ENCODE measurements at regions not wholly inside any gene's neighbourhood (a gene's known extent, or its start where the extent isn't known, plus 50 kb on each side); places are given as distances from the start of the nearest gene placed in this dataset.
"Not testable (repeated sequence)": the region's sequence is repeated elsewhere in the genome, so short reads cannot be mapped to it uniquely, and the experiment has no call there.

DNA sequence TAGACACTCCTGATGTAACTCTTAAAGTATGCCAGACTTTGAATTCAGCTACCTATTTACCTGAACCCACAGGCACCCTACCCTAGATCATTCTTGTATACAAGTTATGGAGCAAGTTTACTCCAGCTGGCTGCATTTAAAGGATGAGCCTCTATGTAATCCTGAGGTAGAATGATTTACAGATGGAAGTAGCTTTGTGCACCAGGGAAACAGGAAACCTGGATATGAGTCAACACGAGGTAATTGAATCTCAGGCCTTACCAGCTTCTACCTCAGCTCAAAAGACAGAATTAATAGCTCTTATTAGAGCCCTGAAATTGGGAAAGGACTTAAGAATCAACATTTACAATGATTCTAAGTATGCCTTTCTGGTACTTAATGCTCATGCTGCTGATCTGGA, 119.8 kb downstream of the AGTR2 start:
- no peak for DNase-seq

DNA sequence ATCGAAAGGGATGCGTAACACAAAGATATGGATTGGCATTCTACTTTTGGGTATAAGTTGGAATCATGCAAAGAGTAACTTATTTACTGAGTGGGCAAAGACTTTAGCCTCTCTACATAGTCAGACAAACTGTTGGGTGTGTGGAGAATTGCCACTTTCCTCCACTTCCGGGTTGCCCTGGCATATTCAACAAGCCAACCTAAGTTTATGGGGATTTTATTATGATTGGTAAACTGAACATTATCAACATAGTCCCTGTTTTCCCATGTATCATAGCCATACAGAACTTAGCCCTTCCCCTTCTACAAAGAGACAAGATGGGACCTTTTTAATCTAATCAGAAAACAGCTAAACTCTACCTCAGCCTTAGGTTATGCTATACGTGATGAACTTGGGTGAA, 121.6 kb downstream of the AGTR2 start:
- DNase-seq: no peak

DNA sequence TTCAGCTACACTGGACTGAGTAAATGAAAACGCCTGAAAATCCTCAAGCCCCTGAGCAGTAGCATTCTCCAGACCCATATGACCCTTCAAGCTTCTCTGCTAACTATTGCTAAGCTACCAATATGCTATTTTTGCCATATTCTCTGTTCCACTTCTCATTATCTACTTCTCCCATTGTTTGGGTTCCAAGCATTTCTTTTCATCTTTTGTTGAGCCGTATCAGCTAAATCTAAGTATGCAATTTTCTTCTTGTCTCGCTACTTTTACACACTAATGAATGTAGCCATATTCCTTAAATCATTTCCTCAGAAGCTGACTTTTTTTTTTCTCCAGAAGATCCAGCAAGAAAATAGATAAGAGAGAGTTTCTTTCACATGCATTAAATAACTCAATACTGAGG, 128.4 kb downstream of the AGTR2 start:
- DNase-seq: no peak

DNA sequence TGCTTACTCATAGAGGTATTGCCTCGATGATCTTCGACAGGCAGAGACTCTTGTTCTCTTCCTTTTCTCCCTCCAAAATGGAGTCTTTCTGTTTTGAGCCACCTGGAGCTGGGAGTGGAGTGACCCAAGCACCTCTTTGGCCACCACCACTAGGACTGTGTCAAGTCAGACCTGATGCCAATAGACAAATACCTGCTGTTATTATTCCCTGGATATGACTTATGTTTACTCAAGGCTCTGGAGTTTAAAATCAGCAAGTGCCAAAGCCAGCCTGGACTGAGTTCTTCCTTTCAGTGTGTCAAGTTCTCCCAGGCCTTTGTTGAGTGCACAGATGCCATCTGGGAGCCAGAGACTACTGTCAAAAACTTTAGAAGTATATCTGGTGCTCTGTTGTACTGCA, 130.2 kb upstream of the SLC6A14 start:
- DNase-seq: no peak

DNA sequence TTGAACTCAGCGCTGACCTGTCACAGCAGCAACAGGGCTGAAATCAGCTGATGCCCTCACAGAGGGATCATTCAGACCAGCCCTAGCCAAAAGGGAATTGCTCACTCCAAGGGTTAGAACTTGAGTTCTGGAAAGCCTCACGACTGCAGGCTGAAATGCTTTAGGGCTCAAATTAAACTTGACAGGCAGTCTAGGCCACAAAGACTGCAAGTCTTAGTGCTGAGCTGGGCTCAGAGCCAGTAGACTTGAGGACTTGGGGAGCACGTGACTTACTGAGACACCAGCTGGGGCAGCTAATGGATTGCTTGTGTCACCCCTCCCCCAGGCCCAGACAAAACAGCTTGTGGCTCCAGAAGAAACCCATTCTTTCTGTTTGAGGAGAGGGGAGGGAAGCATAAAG, 119.0 kb upstream of the SLC6A14 start:
- peak; percentile 89 to 94 for DNase-seq

DNA sequence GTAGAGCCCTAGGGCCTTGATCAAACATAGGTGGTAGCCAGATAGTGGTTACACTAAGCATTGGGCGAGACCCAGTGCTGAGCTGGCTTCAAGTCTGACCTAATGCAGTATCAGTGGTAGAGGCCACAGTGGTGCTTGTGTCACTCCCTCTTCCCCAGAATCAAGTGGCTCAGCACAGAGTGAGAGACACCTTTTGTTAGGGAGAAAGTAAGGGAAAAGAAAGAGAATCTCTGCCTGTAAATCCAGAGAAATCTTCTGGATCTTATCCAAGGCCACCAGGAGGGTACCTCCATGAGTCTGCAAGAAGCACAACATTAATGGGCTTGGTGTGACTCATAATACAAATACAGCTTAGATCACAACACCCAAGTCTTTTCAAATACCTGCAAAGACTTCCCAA, 117.7 kb upstream of the SLC6A14 start:
- no peak for DNase-seq

DNA sequence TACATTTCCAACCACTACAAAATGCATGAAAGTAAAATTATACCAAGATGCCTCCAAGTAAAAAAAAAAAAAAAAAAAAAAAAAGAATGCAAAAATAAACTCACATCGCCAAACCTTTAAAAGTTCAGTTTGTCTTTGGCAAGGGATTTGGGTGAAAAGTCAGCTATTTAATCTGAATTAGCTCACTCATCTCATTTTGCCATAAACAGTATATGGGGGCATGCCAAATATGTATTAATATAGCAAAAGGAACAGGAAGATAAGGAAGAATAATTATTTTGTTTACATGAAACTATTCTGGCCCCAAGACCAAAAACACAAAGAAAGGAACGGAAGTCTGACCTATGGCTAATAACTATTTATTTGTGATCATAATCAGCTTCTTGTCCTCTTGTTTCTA, 114.7 kb upstream of the SLC6A14 start:
- no peak for DNase-seq

DNA sequence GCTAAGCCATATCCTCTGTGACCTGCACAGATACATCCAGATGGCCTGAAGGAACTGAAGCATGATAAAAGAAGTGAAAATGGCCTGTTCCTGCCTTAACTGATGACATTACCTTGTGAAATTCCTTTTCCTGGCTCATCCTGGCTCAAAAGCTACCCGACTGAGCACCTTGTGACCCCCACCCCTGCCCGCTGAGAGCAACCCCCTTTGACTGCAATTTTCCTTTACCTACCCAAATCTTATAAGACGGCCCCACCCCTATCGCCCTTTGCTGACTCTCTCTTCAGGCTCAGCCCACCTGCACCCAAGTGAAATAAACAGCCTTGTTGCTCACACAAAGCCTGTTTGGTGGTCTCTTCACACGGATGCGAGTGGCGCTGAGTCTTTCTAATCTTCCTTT, 104.4 kb upstream of the SLC6A14 start:
- DNase-seq: not testable (repeated sequence)

DNA sequence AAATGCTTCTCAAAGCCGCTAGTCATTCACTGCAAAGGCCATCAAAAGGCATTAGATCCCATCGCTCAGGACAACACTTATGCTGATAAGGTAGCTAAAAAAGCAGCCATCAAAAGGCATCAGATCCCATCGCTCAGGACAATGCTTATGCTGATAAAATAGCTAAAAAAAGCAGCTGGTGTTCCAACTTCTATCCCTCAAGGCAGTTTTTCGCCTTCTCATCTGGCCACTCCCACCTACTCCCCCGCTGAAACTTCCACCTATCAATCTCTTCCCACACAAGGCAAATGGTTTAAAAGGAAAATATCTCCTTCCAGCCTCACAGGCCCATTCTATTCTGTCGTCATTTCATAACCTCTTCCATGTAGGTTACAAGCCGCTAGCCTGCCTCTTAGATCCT, 101.6 kb upstream of the SLC6A14 start:
- not testable (repeated sequence) for DNase-seq

DNA sequence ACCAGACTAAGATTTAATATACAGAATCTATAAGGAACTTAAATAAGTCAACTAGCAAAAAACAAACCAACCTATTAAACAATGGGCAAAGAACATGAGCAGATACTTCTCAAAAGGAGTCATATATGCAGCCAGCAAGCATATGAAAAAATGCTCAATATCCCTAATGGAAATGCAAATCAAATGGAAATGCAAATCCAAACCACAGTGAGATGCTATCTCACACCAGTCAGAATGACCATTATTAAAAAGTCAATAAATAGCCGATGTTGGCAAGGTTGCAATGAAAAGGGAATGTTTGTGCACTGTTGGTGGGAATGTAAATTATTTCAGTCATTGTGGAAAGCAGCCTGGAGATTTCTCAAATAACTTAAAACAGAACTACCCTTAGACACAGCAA, 97.0 kb upstream of the SLC6A14 start:
- no peak for DNase-seq

DNA sequence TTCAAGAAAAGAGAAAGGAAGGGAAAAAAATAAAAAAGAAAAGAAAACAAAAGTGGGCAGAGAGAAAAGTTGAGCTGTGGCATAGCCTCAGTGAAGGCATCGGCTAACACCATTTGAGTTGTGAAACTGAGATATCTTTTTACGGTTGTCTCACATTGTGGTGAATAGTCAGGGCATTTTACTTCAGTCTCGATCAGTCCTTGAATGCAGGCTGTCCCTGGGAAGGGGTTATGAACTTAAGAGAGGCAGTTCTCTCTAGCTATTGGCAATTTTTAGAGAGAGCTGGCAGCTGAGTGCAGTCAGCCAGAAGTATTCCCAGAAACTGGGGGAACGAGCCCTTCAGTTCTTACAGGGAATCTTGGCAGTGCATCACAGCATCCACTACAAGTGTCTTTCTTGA, 93.5 kb upstream of the SLC6A14 start:
- no peak for DNase-seq

DNA sequence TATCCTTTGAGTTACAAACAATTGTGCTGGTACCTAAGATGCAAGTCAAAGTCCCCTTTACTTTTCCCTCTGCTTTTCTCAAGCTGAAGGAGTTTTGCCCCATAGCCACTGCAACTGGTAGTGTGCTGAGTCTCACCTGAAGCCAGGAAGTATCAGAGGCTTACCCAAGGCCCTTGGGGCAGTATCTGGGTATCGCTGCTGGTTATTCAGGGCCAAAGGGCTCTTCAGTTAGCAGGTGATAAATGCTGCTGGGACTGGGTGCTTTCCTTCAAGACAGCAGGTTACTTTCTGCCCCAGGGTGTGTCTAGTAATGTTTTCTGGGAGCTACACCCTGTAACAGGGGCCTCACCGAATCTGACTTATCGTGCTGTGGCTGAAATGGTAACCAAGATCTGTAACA, 90.4 kb upstream of the SLC6A14 start:
- no peak for DNase-seq

DNA sequence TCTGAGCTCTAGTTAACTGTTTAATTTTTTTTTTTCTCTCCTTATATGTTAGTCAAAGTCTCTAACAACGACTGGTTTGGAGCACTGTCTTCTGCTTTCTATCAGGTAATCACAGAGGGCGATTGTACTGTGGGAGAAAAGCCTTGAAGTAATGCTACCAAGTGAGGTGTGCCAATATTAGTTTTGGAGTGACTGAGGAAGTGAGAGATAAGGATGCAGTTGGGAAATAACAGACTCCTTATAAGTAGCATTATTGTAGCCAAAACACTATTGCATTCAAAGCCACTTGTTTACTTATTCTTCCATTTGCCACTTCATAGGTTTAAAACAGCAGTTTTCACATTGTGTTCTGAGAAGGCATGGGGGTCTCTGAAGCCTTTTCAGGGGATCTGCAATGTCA, 79.1 kb upstream of the SLC6A14 start:
- no peak for DNase-seq

DNA sequence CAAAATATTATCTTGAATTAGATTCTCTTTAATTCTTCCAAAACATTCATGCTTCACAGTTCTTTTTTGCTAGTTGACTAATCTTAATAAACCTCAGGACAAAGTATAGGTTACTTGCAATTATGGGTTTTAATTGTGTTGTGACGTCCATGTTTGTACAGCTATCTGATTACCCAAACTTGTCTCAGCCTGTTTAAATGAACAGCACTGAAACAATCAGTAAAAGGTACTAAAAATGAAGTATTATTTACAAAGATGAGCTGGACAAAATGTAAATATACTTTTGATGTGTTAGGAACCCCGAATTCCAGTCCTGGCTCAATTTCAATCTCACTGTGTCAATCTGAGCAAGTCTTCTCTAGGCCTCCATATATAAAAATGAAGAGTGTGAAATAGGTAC, 57.4 kb upstream of the SLC6A14 start:
- no peak for DNase-seq

DNA sequence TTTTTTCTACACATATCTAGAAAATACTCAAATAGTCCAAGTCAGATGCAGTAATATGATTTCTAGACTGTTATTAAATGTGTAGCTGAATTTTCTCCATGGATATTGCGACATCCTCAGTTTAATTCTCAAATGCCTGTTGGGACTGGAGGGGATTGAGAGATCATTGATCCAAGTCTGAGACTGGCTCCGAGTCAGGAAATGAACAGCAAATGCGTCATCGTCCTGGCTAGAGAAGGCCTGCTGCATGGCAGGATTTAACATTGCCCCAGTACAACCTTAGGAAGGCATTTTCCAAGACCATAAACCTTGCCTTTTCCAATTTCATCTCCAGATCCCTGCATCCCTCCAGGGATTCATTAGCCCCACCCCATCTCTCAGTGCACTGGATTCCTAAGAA, 56.6 kb upstream of the SLC6A14 start:
- no peak for DNase-seq

DNA sequence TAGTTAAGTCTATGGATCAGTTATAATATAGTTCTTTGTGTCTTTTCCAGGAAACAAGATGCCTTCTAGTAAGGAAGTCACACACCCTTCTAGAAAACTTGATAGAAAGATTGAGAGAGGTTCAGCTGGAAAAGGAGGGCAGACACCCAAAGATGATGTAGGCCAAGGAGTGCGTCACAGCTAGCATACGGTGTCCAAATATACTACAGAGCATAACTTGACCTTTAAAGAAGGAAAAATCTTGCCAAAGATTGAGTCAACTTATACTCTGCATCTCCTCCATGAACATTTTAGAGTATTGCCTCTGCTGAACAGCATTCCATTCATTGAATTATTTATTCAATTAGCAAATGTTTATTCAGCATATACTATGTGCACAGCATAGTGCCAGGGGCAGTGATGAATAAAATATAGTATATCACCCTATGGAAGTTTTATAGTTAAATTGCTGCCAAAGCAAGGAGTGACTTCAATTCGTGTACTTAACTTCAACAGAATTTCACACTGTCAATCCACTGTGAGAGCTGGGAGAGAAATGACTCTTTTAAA, 51.9 kb upstream of the SLC6A14 start:
- no peak for DNase-seq

All from NCI-H524 (cell line).